CD4-positive, alpha-beta T cell treated with Interleukin-4 for 1 hour (primary cell): ENCODE measurements at regions not wholly inside any gene's neighbourhood (a gene's known extent, or its start where the extent isn't known, plus 50 kb on each side); places are given as distances from the start of the nearest gene placed in this dataset.
A peak's percentile ranks its signal among the peaks of the same experiment; 100 is the strongest.

Experiments
- DNase-seq, 2 donors: peaks; one replicate each; pipeline ENCODE4 v3.0.0-alpha.2; 2020 to 2022

- no peak for DNase-seq
These were observed 124.5 kb downstream of the AQP4 start for GRCh38 chr18:26741048-26741447.

GRCh38 chr18:26740396-26740795 lies 125.1 kb downstream of the AQP4 start:
- DNase-seq = no peak

- DNase-seq = no peak
These were observed 126.8 kb downstream of the AQP4 start for GRCh38 chr18:26738706-26739105.

GRCh38 chr18:26736301-26736700 lies 129.2 kb downstream of the AQP4 start:
- no peak for DNase-seq

DNA sequence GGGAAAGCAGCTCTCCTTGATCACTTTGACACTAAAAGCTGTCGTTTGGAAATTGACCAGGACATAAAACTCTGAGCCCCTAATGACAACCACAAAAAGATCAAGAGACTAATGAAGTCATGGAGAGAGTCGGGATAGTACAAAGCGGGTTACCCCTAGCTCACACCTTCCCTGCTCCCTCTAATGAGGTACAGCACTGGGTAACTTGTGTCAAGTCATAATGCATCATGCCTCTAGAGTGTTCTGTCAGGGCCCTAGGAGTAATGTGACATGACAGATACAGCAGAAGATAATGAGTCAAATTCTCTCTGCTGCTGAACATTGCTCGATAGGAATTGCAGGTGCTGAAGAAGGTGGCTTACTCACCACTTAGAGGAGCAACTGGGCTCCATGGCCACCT lies 130.7 kb downstream of the AQP4 start:
- DNase-seq = no peak

DNA sequence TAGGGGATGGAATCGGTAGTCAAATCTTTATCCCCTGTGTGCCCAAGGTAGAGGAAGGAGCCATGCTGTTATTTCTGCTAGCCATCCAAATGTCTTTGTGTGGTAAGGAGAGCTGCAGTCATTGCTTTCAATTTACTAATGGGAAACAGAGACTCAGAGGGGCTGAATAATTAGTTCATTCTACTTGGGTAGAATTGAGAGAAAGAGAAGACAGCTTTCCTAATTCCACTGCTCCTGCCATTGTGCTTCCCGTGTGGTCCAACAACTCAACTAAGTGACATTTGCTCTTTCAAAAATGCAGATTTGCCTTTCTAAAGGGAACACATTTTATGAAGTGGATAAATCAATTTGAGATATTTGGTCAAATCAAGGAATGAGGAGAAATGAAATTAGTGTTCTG lies 136.1 kb downstream of the AQP4 start:
- no peak for DNase-seq

DNA sequence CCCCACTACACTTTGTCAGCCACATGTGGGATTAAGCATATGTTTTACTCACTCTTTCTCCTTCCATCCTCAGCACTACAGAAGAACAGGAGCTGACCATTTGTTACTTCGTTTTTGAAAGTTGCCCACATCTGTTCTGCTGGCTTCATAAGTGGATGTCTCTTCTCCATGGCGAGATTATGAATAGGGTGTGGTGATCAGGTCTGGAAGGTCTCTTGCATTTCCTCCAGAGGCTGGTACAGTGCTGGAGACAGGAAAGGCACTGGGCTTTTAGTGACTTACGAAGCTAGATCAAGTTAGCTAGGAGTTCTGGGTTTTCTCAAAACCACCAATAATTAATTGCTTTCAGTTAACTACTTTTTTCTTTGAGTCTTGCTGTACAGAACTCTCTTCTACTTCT lies 136.5 kb downstream of the AQP4 start:
- no peak for DNase-seq

DNA sequence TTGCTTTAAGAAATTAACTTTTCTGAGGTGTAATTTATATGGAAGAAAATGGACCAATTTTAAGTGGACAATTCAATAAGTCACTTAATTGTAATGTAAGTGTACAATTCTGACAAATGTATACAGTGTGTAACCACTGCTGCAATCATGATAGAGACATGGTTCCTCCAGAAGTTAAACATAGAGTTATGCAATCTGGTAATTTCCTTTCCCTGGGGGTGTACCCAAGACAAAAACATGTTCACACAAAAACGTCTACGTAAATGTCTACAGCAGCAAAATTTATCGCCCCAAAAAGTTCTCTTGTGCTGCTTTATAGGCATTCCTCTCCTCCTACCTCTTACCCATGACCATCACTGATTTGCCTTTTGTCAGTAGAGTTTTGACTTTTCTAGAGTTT lies 141.5 kb downstream of the AQP4 start:
- DNase-seq = no peak

DNA sequence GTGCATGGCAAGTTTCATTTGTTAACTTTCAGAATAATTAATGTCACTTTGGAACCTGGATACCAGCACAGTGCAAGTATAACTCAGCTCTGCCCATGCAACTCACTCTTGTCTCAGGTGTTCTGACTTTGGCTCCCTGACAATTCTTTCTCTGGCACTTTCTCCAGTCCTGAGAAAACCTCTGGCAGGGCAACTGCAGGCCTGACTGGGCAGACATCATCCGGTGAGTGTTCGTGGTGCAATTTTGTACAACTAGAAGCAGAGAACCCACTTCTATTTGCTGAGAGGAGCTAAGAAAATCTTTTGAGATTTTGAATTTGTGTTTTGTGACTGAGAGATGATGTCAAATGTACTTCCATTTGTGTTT lies 143.0 kb downstream of the AQP4 start:
- DNase-seq = no peak

GRCh38 chr18:26721854-26722564 lies 143.5 kb downstream of the AQP4 start:
- no peak for DNase-seq

DNA sequence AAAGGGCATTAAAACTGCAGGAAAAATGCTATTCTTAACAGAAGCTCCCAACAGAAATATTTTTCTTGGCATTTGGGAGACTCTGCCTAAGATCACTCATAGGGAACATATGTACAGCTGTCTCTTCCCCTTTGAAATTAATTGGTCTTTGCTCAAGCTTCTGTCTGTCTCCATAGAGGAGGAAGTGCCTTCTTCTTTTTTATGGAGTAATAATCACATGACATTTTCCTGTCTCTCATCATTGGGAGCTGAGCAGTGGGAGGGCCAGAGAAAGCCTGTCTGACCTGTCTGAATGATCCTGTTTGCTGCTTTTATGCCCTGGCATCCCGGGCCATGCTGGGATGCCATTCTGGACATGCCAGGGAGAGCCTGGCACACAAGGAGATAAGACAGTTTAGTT lies 145.6 kb downstream of the AQP4 start:
- DNase-seq = no peak

DNA sequence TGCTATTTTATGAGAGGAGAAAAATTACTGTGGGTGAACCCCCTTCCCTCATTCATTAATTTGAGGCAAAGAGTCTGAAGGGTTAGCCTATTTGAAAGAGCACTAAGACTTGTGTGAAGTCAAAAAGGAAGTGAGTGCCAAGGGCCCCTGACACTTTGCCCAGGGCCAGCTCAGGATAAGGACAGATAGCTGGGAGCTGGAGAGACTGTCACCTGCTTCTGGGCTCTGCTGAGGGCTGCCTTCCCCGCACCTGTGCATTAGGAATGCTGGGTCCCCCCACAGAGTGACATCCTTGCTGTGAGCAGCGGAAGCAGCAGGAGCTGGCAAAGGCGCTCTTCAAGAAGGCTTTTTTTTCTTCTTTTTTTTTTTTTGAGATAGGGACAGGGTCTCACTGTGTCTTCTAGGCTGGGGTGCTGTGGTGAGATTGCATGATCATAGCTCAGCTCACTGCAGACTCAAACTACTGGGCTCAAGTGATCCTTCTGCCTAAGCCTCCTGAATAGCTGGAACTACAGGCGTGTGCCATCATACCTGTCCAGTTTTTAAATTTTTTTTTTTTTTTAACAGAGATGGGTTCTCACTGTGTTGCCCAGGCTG lies 148.3 kb downstream of the AQP4 start:
- DNase-seq = no peak

GRCh38 chr18:26714739-26715138 lies 150.8 kb downstream of the AQP4 start:
- no peak for DNase-seq

- DNase-seq = no peak
These were observed 153.8 kb downstream of the AQP4 start for GRCh38 chr18:26711756-26712155.

GRCh38 chr18:26710470-26711096 lies 154.9 kb downstream of the AQP4 start:
- DNase-seq = peak in 1 of 2 donors; percentile 20

DNA sequence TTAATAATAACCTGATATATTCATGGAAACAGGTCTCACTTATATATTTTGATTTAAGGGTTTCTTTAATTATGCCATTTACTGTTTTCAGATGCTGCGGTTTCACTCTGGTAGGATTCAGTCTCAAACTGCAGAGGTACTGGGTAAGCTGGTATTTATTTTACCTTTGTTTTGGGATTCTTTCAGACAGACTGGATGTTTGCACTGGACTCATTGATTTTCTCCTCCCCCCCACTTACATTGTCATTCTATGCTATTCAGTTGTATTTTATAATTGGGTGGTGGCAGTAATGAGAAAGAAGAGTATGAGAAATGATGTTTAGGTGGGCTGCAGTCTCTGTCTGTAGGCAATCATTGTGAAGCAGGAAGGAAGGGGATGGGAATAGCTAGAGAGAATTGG lies 155.6 kb downstream of the AQP4 start:
- DNase-seq = no peak

DNA sequence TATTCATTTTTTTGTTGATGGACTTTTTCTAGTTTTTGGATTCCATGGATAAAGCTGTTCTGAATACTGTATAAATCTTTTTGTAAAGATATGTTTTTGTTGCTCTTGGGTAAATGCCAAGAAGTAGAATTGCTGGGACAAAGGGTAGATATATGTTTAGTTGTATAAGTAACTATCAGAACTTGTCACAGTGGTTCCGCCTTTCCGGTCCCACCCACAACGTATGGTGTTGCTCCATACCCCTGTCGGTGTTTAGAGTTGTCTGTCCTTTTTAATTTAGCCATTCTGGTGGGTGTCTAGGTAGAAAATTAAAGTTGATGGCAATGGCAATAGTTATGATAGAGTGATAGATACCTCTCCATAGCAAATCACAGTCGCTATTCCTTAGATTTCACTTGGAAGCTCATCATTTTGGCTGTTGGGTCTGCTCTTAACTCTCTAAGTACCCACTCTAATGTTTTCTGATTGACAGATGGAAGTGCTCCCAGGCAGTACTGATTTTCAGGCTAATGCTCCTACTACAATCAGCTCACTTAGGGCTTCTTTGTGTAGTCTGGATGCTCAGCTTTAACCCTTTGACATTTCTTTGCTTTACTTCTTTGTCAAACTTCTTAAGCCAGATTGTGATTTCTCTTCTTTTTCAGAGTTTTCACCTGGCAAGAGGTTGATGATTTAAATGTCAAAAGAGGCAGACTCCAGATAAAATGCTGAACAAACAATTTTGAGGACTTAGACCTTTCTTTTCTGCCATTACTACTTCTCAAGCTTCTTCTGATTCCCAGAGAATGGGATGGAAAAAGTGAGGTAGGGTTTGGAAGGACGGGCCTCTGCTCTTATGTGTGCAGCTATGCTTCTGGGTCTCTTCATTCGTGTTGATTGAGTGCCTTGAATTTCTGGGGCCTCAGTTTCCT lies 156.4 kb downstream of the AQP4 start:
- no peak for DNase-seq

DNA sequence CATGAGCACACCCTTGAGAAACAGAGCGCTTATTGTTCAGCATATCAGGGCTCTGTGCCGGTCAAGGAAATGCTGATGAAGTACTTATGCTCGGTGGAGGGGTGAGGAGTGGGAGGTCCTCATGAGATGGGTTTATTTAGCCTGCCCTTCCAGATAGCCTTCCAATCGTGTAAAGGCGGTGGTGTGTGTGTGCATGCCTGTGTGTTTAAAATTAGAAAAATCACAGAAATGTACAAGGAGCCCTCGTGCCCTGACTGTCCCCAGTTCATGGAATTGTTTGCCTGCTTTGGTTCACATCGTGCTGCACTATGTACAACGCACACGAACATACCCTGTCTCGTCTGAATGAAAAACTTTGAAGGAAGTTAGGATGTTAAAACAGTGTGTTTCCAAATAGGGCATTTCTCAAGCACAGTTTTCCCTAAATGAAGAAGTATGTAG lies 158.6 kb downstream of the AQP4 start:
- DNase-seq = no peak

DNA sequence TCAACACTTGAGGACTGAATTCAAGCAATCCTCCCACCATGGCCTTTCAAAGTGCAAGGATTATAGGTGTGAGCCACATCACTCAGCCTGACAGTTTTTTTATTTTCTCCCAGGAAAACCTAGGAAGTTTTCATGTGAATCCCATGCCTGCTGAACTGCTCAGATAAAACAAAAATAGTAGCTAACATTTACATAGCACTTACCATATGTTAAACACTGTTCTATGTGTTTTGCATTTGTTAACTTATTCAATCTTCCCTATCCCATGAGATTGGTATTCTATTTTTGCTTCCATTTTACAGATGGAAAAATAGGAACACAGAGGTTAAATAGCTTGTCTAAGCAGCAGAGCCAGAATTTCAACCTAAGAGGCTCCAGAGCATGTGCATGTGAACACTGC lies 157.4 kb upstream of the KCTD1 start:
- DNase-seq = no peak

DNA sequence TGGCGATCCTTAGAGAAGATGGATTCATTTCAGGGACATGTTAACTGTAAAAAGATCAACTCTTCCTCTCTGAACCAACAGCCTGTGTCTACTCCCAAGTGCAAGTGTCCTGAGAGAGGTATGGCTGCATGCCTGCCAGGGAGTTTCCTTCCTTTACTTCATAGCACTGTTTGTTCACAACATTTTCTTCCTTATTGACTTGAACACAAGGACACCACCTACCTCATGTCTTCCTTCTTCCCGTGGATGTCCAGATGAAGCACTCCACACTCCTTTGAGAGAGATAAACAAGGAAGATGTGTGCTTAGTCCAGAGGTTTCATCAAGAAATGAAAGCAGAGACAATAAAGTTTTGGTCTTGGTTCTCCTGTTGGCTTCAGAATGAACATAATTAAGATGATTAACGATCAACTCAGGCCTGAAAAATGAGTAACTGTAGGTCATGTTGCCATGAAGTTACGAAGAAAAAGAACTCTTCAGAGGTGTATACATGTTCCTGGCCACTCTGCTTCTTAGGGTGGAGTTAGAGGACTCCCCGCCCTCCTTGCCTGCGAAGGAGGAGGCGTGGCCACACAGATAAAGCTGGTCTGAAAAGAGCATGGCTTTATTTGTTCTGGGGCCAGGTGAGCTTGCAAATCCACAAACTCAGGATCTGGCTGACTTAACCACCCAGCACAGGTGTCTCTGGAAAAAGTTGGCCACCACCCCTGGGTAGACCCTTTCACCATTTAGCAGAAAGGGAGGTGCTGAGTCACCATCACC lies 155.0 kb upstream of the KCTD1 start:
- no peak for DNase-seq

- no peak for DNase-seq
These were observed 153.7 kb upstream of the KCTD1 start for GRCh38 chr18:26702086-26702485.

DNA sequence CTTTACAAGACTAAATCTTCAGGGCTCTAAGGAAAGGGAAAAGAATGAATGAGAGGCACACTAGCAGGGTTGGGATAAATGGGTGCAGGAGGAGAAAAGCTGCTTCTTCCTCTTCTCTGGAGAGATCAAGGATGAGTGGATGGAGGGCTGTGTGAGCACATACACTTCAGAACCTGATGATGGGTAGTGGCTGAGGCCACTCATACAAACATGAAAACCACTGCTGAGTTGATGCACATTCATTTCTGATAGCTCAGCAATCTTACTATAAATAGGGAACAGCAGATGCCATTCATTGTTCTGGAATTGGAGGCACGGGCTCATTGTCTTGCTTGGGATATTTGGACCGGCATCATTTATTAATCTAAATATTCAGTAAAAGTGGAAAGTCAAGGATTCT lies 152.4 kb upstream of the KCTD1 start:
- DNase-seq = no peak

GRCh38 chr18:26700201-26700600 lies 151.8 kb upstream of the KCTD1 start:
- no peak for DNase-seq
